Astrocyte (in vitro differentiated cells and primary cell): ENCODE measurements at regions not wholly inside any gene's neighbourhood (a gene's known extent, or its start where the extent isn't known, plus 50 kb on each side); places are given as distances from the start of the nearest gene placed in this dataset.

Source experiments
- DNase-seq: peaks from one replicate; pipeline ENCODE4 v3.0.0-alpha.2; 2010; ENCODE audit warnings: low read depth
- FAIRE-seq: peaks from 2 replicates; lab custom pipeline; 2011; peaks lifted over from hg19 to GRCh38; lab: Jason Lieb, UNC
- H2AFZ ChIP-seq: 2 replicates; pipeline ENCODE4 v1.6.0; 2012; ENCODE audit warnings: low read depth, low read length, inconsistent platforms
- H3K27ac ChIP-seq: 2 replicates; pipeline ENCODE4 v1.5.1; 2011; ENCODE audit warnings: low read depth, low read length, inconsistent platforms
- H3K27me3 ChIP-seq: 2 replicates; pipeline ENCODE4 v1.6.0; 2011; ENCODE audit warnings: low read length, inconsistent platforms; ENCODE audit not compliant: insufficient read depth
- H3K36me3 ChIP-seq: 2 replicates; pipeline ENCODE4 v1.5.1; 2011; ENCODE audit warnings: low read length, inconsistent platforms; ENCODE audit not compliant: insufficient read depth
- H3K4me1 ChIP-seq: 2 replicates; pipeline ENCODE4 v1.5.1; 2011; ENCODE audit warnings: low read length, inconsistent platforms; ENCODE audit not compliant: insufficient read depth
- H3K4me2 ChIP-seq: 2 replicates; pipeline ENCODE4 v1.6.0; 2012; ENCODE audit warnings: low read length, inconsistent platforms
- H3K4me3 ChIP-seq: 2 replicates; pipeline ENCODE4 v1.5.1; 2011; ENCODE audit warnings: low read depth, mild to moderate bottlenecking, low read length, inconsistent platforms; ENCODE audit not compliant: insufficient read depth
- H3K79me2 ChIP-seq: 2 replicates; pipeline ENCODE4 v1.6.0; 2012; ENCODE audit warnings: mild to moderate bottlenecking, low read length, inconsistent platforms; ENCODE audit not compliant: insufficient read depth
- H3K9ac ChIP-seq: 2 replicates; pipeline ENCODE4 v1.6.0; 2012; ENCODE audit warnings: mild to moderate bottlenecking, low read length, inconsistent platforms
- H3K9me3 ChIP-seq: 2 replicates; pipeline ENCODE4 v1.5.1; 2012; ENCODE audit warnings: low read depth, mild to moderate bottlenecking, low read length, inconsistent platforms; ENCODE audit not compliant: insufficient read depth
- H4K20me1 ChIP-seq: 2 replicates; pipeline ENCODE4 v1.6.0; 2012; ENCODE audit warnings: low read length, inconsistent platforms; ENCODE audit not compliant: insufficient read depth
- H3K27ac Mint-ChIP-seq: one replicate; pipeline ENCODE4 v1.8.0; 2021; ENCODE audit warnings: mild to moderate bottlenecking, mixed read lengths; ENCODE audit not compliant: unreplicated experiment
- H3K27me3 Mint-ChIP-seq: one replicate; pipeline ENCODE4 v1.8.0; 2021; ENCODE audit warnings: low read depth, mixed read lengths; ENCODE audit not compliant: unreplicated experiment
- H3K36me3 Mint-ChIP-seq: one replicate; pipeline ENCODE4 v1.8.0; 2021; ENCODE audit warnings: low read depth, mixed read lengths; ENCODE audit not compliant: unreplicated experiment
- H3K4me1 Mint-ChIP-seq: one replicate; pipeline ENCODE4 v1.8.0; 2021; ENCODE audit warnings: low read depth, mixed read lengths; ENCODE audit not compliant: unreplicated experiment
- H3K4me3 Mint-ChIP-seq: one replicate; pipeline ENCODE4 v1.8.0; 2021; ENCODE audit warnings: mild to moderate bottlenecking, moderate library complexity, mixed read lengths; ENCODE audit not compliant: unreplicated experiment
- H3K9me3 Mint-ChIP-seq: one replicate; pipeline ENCODE4 v1.8.0; 2021; ENCODE audit warnings: mild to moderate bottlenecking, mixed read lengths; ENCODE audit not compliant: unreplicated experiment
- EZH2 ChIP-seq: IDR thresholded peaks from 2 replicates; pipeline ENCODE4 v1.6.1; 2012; ENCODE audit warnings: mild to moderate bottlenecking, low read length, inconsistent platforms; ENCODE audit not compliant: insufficient read depth
- TF ChIP-seq, protein P1 (sequence below): IDR thresholded peaks from 2 replicates; pipeline ENCODE4 v1.5.1; 2011; ENCODE audit warnings: low read depth, mild to moderate bottlenecking, inconsistent platforms, low read length, moderate library complexity; ENCODE audit not compliant: insufficient read depth

- no peaks in the 10 kb centered on the region for H3K27me3 Mint-ChIP-seq
- Histone ChIP-seq H3K4me2 (no peak overlapping the region), H3K4me3 (no peak overlapping the region), H3K79me2 (no peaks in the 10 kb centered on the region), H3K9ac (no peak overlapping the region), H3K4me1 (no peaks in the 10 kb centered on the region), H3K9me3 (no peaks in the 10 kb centered on the region), H3K27me3 (no peaks in the 10 kb centered on the region), H2AFZ (no peak overlapping the region), H3K27ac (no peak overlapping the region), H3K36me3 (no peaks in the 10 kb centered on the region), H4K20me1 (no peaks in the 10 kb centered on the region)
- H3K9me3 Mint-ChIP-seq: peaks cover 2% of the 10 kb centered on the region
- H3K27ac Mint-ChIP-seq: no peak overlapping the region
- no peak for TF ChIP-seq EZH2
- TF ChIP-seq, protein P1, sequence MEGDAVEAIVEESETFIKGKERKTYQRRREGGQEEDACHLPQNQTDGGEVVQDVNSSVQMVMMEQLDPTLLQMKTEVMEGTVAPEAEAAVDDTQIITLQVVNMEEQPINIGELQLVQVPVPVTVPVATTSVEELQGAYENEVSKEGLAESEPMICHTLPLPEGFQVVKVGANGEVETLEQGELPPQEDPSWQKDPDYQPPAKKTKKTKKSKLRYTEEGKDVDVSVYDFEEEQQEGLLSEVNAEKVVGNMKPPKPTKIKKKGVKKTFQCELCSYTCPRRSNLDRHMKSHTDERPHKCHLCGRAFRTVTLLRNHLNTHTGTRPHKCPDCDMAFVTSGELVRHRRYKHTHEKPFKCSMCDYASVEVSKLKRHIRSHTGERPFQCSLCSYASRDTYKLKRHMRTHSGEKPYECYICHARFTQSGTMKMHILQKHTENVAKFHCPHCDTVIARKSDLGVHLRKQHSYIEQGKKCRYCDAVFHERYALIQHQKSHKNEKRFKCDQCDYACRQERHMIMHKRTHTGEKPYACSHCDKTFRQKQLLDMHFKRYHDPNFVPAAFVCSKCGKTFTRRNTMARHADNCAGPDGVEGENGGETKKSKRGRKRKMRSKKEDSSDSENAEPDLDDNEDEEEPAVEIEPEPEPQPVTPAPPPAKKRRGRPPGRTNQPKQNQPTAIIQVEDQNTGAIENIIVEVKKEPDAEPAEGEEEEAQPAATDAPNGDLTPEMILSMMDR: no peak
- DNase-seq (no peak), FAIRE-seq (no peak)
- no peaks in the 10 kb centered on the region for H3K4me1 Mint-ChIP-seq
- H3K36me3 Mint-ChIP-seq: no peaks in the 10 kb centered on the region
- no peak overlapping the region for H3K4me3 Mint-ChIP-seq
These were observed 230.5 kb upstream of the LCORL start for GRCh38 chr4:18252052-18252451.

DNA sequence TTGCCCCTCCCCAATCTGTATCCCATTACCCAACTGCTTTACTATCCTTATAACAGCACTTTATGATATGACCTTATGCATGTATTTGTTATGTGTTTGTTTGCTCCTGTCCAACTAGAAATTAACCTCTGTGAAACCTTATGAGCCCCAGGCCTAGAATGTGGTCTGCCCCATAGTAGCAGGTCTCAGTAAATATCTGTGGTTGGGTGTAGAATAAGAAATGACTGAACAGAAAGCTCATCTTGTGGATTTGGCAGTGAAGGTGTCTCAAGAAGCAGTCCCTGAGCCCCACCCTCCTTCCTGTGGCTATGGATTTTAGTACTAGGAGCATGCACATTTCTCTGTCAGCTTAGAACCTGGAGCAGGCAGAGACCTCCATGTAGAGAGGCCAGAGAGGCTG lies 229.0 kb upstream of the LCORL start:
- no peak overlapping the region for H3K4me2 ChIP-seq
- no peak overlapping the region for H2AFZ ChIP-seq
- no peak overlapping the region for H3K27ac Mint-ChIP-seq
- H3K9me3 ChIP-seq: no peaks in the 10 kb centered on the region
- no peak overlapping the region for H3K9ac ChIP-seq
- no peaks in the 10 kb centered on the region for H3K9me3 Mint-ChIP-seq
- no peaks in the 10 kb centered on the region for H3K79me2 ChIP-seq
- FAIRE-seq (no peak), DNase-seq (no peak)
- no peaks in the 10 kb centered on the region for H3K4me1 ChIP-seq
- no peaks in the 10 kb centered on the region for H3K27me3 Mint-ChIP-seq
- H3K27me3 ChIP-seq: no peaks in the 10 kb centered on the region
- no peaks in the 10 kb centered on the region for H3K36me3 Mint-ChIP-seq
- H3K27ac ChIP-seq: no peak overlapping the region
- H3K4me3 Mint-ChIP-seq: no peak overlapping the region
- no peaks in the 10 kb centered on the region for H4K20me1 ChIP-seq
- H3K4me1 Mint-ChIP-seq: no peaks in the 10 kb centered on the region
- TF ChIP-seq, protein P1: no peak
- no peak for TF ChIP-seq EZH2
- H3K36me3 ChIP-seq: no peaks in the 10 kb centered on the region
- H3K4me3 ChIP-seq: no peak overlapping the region

DNA sequence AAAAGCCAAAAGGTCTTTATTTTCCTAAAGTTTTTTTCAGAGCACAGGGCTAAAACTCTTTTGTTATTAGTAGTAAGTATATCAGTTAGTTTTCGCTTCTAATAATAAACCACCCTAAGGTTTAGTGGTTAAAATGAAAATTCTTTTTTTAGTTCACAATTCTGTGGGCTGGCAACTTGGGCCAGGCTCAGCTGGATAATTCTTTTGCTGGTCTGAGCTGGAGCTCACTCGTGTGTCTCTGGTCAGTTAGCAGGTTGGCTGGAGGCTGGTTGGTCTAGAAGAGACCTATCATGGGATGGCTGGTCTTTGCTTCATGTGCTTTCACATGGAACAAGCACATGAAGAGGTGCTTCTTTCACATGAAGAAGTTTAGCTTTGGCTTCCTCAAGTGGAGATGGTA lies 227.1 kb upstream of the LCORL start:
- H3K4me3 ChIP-seq: no peak overlapping the region
- Mint-ChIP-seq H3K9me3 (no peaks in the 10 kb centered on the region), H3K36me3 (no peaks in the 10 kb centered on the region), H3K27ac (no peak overlapping the region), H3K27me3 (no peaks in the 10 kb centered on the region), H3K4me1 (no peaks in the 10 kb centered on the region), H3K4me3 (no peak overlapping the region)
- H3K4me2 ChIP-seq: no peak overlapping the region
- no peak for DNase-seq
- no peaks in the 10 kb centered on the region for H3K9me3 ChIP-seq
- no peaks in the 10 kb centered on the region for H3K27me3 ChIP-seq
- H3K4me1 ChIP-seq: no peaks in the 10 kb centered on the region
- H3K9ac ChIP-seq: no peak overlapping the region
- no peak overlapping the region for H2AFZ ChIP-seq
- H3K79me2 ChIP-seq: no peaks in the 10 kb centered on the region
- no peaks in the 10 kb centered on the region for H3K36me3 ChIP-seq
- no peak for TF ChIP-seq EZH2
- TF ChIP-seq, protein P1: no peak
- no peak overlapping the region for H3K27ac ChIP-seq
- no peak for FAIRE-seq
- H4K20me1 ChIP-seq: no peaks in the 10 kb centered on the region
